ENCODE measurements at regions not wholly inside any gene's neighbourhood (a gene's known extent, or its start where the extent isn't known, plus 50 kb on each side); places are given as distances from the start of the nearest gene placed in this dataset.

DNA sequence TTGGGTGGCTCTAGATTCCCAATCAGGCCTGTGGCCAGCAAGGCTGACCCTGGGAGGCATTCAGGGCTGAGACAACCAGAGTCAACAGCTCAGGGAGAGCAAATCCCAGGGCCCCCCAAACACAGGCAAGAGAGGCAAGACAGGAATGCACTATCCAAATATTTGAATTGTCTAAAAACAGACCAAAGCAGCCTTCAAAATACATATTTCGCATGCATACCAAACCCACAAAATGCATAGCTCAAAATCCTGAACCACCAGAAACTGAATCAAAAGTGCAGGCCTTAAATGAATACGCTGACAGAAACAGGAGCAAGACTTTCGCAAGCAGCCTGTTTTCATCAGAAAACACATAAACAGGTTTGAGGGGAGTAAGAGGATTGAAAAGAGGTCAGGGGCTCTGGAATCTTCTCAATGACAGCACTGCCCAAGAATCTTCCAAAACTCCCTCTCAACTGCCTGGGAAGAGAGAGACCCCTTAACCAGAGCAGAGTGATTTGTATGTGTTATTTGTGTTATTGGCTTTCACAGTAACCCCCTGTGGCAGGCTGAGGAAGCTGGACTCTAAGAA lies 213.6 kb upstream of the CDH5 start:
- H3K4me1 ChIP-seq, result peaks cover 16% of the 10 kb centered on the region
- no peak for DNase-seq (ENCODE audit: low spot score in 2 of 2)
- WGBS, result 88% methylated on average over 3 of the region's 3 CpGs
- H3K27ac ChIP-seq, result no peak overlapping the region
- H3K9me3 ChIP-seq, result no peaks in the 10 kb centered on the region
- TF ChIP-seq POLR2A (IDR thresholded peaks at IDR 0.05) (no peak), POLR2AphosphoS5 (IDR thresholded peaks at IDR 0.05) (no peak), EP300 (IDR thresholded peaks at IDR 0.05) (no peak)
- TF ChIP-seq, protein P1, sequence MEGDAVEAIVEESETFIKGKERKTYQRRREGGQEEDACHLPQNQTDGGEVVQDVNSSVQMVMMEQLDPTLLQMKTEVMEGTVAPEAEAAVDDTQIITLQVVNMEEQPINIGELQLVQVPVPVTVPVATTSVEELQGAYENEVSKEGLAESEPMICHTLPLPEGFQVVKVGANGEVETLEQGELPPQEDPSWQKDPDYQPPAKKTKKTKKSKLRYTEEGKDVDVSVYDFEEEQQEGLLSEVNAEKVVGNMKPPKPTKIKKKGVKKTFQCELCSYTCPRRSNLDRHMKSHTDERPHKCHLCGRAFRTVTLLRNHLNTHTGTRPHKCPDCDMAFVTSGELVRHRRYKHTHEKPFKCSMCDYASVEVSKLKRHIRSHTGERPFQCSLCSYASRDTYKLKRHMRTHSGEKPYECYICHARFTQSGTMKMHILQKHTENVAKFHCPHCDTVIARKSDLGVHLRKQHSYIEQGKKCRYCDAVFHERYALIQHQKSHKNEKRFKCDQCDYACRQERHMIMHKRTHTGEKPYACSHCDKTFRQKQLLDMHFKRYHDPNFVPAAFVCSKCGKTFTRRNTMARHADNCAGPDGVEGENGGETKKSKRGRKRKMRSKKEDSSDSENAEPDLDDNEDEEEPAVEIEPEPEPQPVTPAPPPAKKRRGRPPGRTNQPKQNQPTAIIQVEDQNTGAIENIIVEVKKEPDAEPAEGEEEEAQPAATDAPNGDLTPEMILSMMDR (IDR thresholded peaks at IDR 0.05), result no peak
- no peaks in the 10 kb centered on the region for H3K36me3 ChIP-seq
- no peaks in the 10 kb centered on the region for H3K27me3 ChIP-seq
- H3K4me3 ChIP-seq, result no peak overlapping the region

DNA sequence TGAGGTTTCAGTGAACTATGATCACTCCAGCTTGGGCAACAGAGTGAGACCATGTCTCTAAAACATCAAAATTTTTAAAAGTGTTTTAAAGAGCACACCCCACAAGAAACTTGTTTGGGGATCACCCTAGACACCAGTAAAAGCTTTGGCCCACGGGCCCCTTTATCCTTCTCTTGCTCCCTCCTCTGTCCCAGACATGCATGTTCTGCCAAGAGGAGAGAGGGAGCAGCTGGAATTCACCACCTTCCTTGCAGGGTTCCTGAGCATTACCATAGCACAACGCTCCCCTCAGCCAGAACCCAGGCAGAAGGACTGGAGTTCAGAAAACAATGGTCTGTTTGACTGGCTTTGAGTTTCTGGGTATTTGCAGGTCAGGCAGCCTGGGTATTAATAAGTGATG lies 214.3 kb upstream of the CDH5 start:
- Histone ChIP-seq H3K4me3 (no peak overlapping the region), H3K36me3 (no peaks in the 10 kb centered on the region), H3K4me1 (peaks cover 16% of the 10 kb centered on the region), H3K27ac (no peak overlapping the region), H3K9me3 (no peaks in the 10 kb centered on the region), H3K27me3 (no peaks in the 10 kb centered on the region)
- no peak for DNase-seq (ENCODE audit: low spot score in 2 of 2)
- no peak for TF ChIP-seq POLR2A (IDR thresholded peaks at IDR 0.05)
- TF ChIP-seq POLR2AphosphoS5 (IDR thresholded peaks at IDR 0.05), result no peak
- TF ChIP-seq, protein P1 (IDR thresholded peaks at IDR 0.05), result no peak
- no peak for TF ChIP-seq EP300 (IDR thresholded peaks at IDR 0.05)
- 85% methylated on average over 2 of the region's 2 CpGs for WGBS

DNA sequence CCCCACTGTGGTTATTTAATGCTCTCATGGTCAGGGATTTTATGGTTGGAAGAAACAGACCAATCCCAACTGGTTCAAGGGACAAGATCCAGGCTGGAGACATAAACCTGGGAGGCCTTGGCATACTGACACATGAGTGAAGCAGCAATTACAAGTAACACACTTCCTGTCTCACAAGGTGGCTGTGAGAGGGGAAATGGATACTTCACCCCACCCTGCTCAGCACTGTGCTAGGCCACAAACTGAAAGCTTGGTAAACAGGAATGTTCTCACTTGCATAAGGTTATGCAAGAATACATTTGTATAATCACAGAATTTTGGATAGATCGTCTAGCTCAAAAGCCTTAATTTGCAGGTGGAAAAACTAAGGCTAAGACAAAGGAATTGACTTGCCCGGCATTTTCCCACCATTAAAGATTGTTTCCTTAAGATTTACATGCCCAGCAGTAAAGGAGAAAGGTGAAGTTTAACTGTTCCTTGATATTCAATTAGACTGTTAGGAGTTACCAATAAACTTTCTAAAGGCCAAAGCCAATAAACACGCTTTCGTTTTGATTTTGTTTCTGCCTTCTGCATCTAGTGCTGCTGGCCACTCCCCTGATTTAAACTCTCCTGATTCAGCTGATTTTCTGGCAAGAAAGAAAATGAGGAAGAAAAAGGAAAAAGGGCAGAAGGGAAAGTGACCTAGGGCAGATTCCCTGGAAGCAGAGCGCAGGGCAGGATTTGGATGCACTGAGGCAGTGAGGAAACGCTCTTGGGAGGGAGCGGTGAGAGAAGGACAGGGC lies 215.6 kb upstream of the CDH5 start:
- Histone ChIP-seq H3K36me3 (no peaks in the 10 kb centered on the region), H3K4me1 (peaks cover 16% of the 10 kb centered on the region), H3K27ac (peak overlapping the region; percentile 58), H3K9me3 (no peaks in the 10 kb centered on the region), H3K4me3 (no peak overlapping the region), H3K27me3 (no peaks in the 10 kb centered on the region)
- DNase-seq (ENCODE audit: low spot score in 2 of 2), result no peak
- TF ChIP-seq EP300 (IDR thresholded peaks at IDR 0.05) (no peak), POLR2AphosphoS5 (IDR thresholded peaks at IDR 0.05) (no peak), POLR2A (IDR thresholded peaks at IDR 0.05) (no peak)
- TF ChIP-seq, protein P1 (IDR thresholded peaks at IDR 0.05), result no peak
- WGBS, result 56% methylated on average over 7 of the region's 7 CpGs

DNA sequence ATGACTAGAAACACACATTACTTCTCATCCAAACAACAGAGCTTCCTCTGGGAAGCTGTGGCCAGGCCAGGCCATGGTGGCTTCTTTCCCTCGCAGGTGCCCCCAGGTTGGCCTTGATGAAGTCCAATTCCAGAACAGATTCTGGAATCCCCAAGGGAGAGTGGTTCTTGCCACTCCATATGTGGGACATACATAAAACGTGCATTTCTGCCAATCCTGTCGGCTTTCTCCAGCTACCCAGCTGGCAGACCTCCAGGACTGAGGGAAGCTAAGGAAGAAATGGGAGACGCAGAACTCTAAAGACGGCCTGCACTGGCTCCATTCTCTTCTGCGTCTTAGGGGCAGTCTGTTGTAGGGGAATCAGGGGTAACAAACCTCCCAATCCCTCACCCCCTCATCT lies 219.2 kb upstream of the CDH5 start:
- H3K4me3 ChIP-seq, result no peak overlapping the region
- no peaks in the 10 kb centered on the region for H3K9me3 ChIP-seq
- H3K27me3 ChIP-seq, result no peaks in the 10 kb centered on the region
- TF ChIP-seq, protein P1 (IDR thresholded peaks at IDR 0.05), result no peak
- TF ChIP-seq POLR2A (IDR thresholded peaks at IDR 0.05) (no peak), EP300 (IDR thresholded peaks at IDR 0.05) (no peak), POLR2AphosphoS5 (IDR thresholded peaks at IDR 0.05) (no peak)
- H3K27ac ChIP-seq, result no peak overlapping the region
- peaks cover 16% of the 10 kb centered on the region for H3K4me1 ChIP-seq
- no peak for DNase-seq (ENCODE audit: low spot score in 2 of 2)
- no peaks in the 10 kb centered on the region for H3K36me3 ChIP-seq
- WGBS, result 49% methylated on average over 6 of the region's 6 CpGs

DNA sequence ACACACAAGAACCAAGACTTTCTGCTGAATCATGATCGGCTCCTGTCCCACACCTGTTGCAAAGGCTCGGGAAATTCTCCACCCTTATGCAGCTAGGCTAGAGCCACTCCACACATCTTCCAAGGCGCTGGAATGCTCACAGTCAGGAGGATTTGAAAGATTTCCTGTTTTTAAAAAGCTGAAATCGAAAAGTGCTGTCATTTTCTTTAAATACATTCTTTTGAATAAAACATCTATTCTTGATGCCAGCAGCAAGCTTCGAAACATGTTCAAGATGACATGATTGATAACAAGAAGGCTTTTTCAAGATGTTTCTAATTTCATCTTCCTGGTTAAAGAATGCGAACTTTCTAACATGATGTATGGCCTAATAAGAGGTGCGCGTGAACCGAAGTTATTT lies 219.7 kb upstream of the CDH5 start:
- no peaks in the 10 kb centered on the region for H3K36me3 ChIP-seq
- 60% methylated on average over 9 of the region's 9 CpGs for WGBS
- H3K27me3 ChIP-seq, result no peaks in the 10 kb centered on the region
- no peak overlapping the region for H3K4me3 ChIP-seq
- no peaks in the 10 kb centered on the region for H3K9me3 ChIP-seq
- no peak overlapping the region for H3K27ac ChIP-seq
- peaks cover 16% of the 10 kb centered on the region for H3K4me1 ChIP-seq
- TF ChIP-seq, protein P1 (IDR thresholded peaks at IDR 0.05), result no peak
- TF ChIP-seq POLR2AphosphoS5 (IDR thresholded peaks at IDR 0.05) (no peak), EP300 (IDR thresholded peaks at IDR 0.05) (no peak), POLR2A (IDR thresholded peaks at IDR 0.05) (no peak)
- DNase-seq (ENCODE audit: low spot score in 2 of 2), result no peak

Measured in suprapubic skin (tissue), 4 donors.